ENCODE measurements at regions not wholly inside any gene's neighbourhood (a gene's known extent, or its start where the extent isn't known, plus 50 kb on each side); places are given as distances from the start of the nearest gene placed in this dataset.

GRCh38 chr12:39112064-39112463 is 206.7 kb upstream of the CPNE8 start:
- TF ChIP-seq CTCF (IDR thresholded peaks at IDR 0.05; ENCODE audit: low read depth, low read length, missing control alignments): no peak
- no peak overlapping the region for H3K4me3 ChIP-seq (ENCODE audit: low read depth, low read length)
- no peak for DNase-seq (ENCODE audit: low read depth)

- no peak overlapping the region for H3K4me3 ChIP-seq (ENCODE audit: low read depth, low read length)
- TF ChIP-seq CTCF (IDR thresholded peaks at IDR 0.05; ENCODE audit: low read depth, low read length, missing control alignments): no peak
- DNase-seq (ENCODE audit: low read depth): no peak
These were observed 199.7 kb upstream of the CPNE8 start for GRCh38 chr12:39105111-39105510.

- TF ChIP-seq CTCF (IDR thresholded peaks at IDR 0.05; ENCODE audit: low read depth, low read length, missing control alignments): peak; percentile 70
- no peak overlapping the region for H3K4me3 ChIP-seq (ENCODE audit: low read depth, low read length)
- DNase-seq (ENCODE audit: low read depth): no peak
These were observed 198.3 kb upstream of the CPNE8 start for GRCh38 chr12:39103552-39104165.

GRCh38 chr12:39102474-39103209 is 197.3 kb upstream of the CPNE8 start:
- TF ChIP-seq CTCF (IDR thresholded peaks at IDR 0.05; ENCODE audit: low read depth, low read length, missing control alignments): no peak
- no peak overlapping the region for H3K4me3 ChIP-seq (ENCODE audit: low read depth, low read length)
- DNase-seq (ENCODE audit: low read depth): no peak

DNA sequence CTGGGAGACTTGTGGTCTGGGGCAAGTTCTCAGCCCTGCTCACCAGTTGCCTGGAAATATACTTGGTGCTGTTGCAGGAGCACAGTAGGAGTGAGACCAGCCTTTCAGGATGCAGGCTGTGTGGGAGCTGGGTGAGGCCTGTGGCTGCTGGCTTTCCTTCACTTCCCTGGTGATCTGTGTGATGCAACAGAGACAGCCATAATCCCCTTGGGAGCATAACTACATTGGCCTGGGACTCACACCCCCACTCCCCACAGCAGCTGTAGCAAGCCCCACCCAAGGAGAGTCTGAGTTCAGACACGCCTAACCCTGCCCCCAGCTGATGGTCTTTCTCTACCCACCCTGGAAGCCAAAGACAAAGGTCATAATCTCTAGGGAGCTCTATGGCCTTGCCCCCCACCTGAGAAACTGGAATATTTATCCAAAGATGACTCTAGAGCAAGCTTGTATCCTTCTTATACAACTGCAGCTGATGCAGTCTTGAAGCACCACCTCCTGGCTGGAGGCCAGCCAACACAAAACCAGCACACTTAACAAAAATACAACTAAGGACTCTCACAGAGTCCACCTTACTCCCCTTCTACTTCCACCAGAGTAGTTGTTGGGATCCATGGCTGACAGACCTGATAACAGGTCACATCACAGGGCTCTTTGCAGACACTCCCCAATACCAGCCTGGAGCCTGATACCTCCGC is 190.4 kb upstream of the CPNE8 start:
- DNase-seq (ENCODE audit: low read depth): no peak
- TF ChIP-seq CTCF (IDR thresholded peaks at IDR 0.05; ENCODE audit: low read depth, low read length, missing control alignments): no peak
- no peak overlapping the region for H3K4me3 ChIP-seq (ENCODE audit: low read depth, low read length)

DNA sequence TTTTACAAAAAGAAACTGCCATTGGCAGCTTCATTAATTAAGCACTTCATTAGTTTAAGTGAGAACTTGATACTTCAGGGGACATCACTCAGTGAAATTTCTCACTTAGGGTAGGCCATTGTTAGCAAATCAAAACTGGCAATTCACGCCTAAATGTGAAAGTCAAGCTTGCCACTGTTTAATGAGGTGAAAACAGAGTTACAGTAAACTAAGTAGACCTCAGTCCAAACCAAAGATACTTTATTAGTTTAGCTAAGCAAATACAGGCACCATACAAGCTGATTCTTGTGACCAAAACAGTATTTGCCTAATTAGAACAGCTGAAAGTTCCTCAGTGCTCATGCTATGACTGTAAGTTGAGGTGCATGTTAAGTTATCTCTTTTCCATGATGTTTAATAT is 176.5 kb upstream of the CPNE8 start:
- TF ChIP-seq CTCF (IDR thresholded peaks at IDR 0.05; ENCODE audit: low read depth, low read length, missing control alignments): no peak
- H3K4me3 ChIP-seq (ENCODE audit: low read depth, low read length): no peak overlapping the region
- DNase-seq (ENCODE audit: low read depth): no peak

Data from GM12864 (cell line).